HCT116 (cell line): ENCODE measurements at regions not wholly inside any gene's neighbourhood (a gene's known extent, or its start where the extent isn't known, plus 50 kb on each side); places are given as distances from the start of the nearest gene placed in this dataset.

Experiments used
- ATAC-seq: fragments of 200-7000 bp; cut with Tn5 transposase; 2 replicates; pipeline ENCODE4 v1.9.1; 2020; ENCODE audit warnings: mild to moderate bottlenecking, moderate library complexity
- BruUV-seq: library from RNA; stranded (reverse); fragments of 400-500 nt; replicated peaks from 2 replicates; lab custom pipeline; 2021; lab: Mats Ljungman, UMichigan
- CTCF ChIA-PET: fragments of 300-600 bp; sonication (Branson Sonifier 250); formaldehyde crosslinking; loops from one replicate; lab custom pipeline; 2021; ENCODE audit warnings: antibody characterized with exemption; lab: Charles Lee
- POLR2A ChIA-PET: fragments of 300-600, 350-600 bp; sonication (Branson Sonifier 250); formaldehyde crosslinking; loops from one replicate; lab custom pipeline; 2021; ENCODE audit warnings: antibody characterized with exemption; lab: Charles Lee
- RAD21 ChIA-PET, 2 experiments: fragments of 300-600 bp; sonication (Branson Sonifier 250); formaldehyde crosslinking; loops; one replicate each; lab custom pipeline; 2023; ENCODE audit warnings: low total read pairs in 2 of 2; ENCODE audit not compliant: uncharacterized antibody in 2 of 2, unreplicated experiment in 2 of 2, low non-redundant PET in 1 of 2; lab: Charles Lee
- DNase-seq: peaks from one replicate; pipeline ENCODE4 v3.0.0-alpha.2; 2010; ENCODE audit warnings: low read depth, low spot score
- H2AFZ ChIP-seq: fragments of 200-600 bp; shearing (Covaris generic), sonication (generic); 2 replicates; pipeline ENCODE4 v1.6.1; 2017; ENCODE audit warnings: low read depth, mixed run types, mixed read lengths, antibody characterized with exemption, low read length; ENCODE audit not compliant: poor library complexity, severe bottlenecking
- H3K27ac ChIP-seq: 2 replicates; pipeline ENCODE4 v1.5.1; 2012; ENCODE audit warnings: low read depth, low read length
- H3K27me3 ChIP-seq: fragments of 200-600 bp; sonication (generic); 2 replicates; pipeline ENCODE4 v1.6.1; 2016; ENCODE audit warnings: mixed run types, low read length, mixed read lengths; ENCODE audit not compliant: insufficient read depth
- H3K36me3 ChIP-seq, 2 experiments: fragments of 200-500 bp in 1 of 2; fragments of 200-600 bp in 1 of 2; sonication (Bioruptor generic) in 1 of 2; sonication (generic) in 1 of 2; 2 replicates each; pipeline versions ENCODE4 v1.5.1 to v1.6.1; 2014 to 2016; ENCODE audit warnings: low read length in 2 of 2, inconsistent platforms in 1 of 2, mixed read lengths in 1 of 2, mixed run types in 1 of 2; ENCODE audit not compliant: insufficient read depth in 2 of 2, control insufficient read depth in 1 of 2
- H3K4me1 ChIP-seq, 2 experiments: fragments of 200-600 bp in 1 of 2; sonication (generic) in 1 of 2; 2 replicates each; pipeline versions ENCODE4 v1.5.1 to v1.6.1; 2012 to 2017; ENCODE audit warnings: low read length in 2 of 2, inconsistent platforms in 1 of 2, mild to moderate bottlenecking in 1 of 2, mixed read lengths in 1 of 2, mixed run types in 1 of 2, moderate library complexity in 1 of 2; ENCODE audit not compliant: insufficient read depth in 2 of 2, control insufficient read depth in 1 of 2
- H3K4me2 ChIP-seq: fragments of 200-600 bp; sonication (generic); 2 replicates; pipeline ENCODE4 v1.6.1; 2017; ENCODE audit warnings: mixed run types, low read length, mixed read lengths
- H3K4me3 ChIP-seq, 2 experiments: fragments of 200-600 bp in 1 of 2; sonication (generic) in 1 of 2; replicated peaks in 1 of 2; 2 replicates each; pipeline ENCODE4 v1.5.1; 2011 to 2016; ENCODE audit warnings: low read length in 2 of 2, control low read depth in 1 of 2, low read depth in 1 of 2, mild to moderate bottlenecking in 1 of 2, mixed read lengths in 1 of 2, mixed run types in 1 of 2
- H3K79me2 ChIP-seq: fragments of 200-600 bp; sonication (generic); 2 replicates; pipeline ENCODE4 v1.6.1; 2017; ENCODE audit warnings: mild to moderate bottlenecking, mixed run types, low read length, moderate library complexity, mixed read lengths; ENCODE audit not compliant: insufficient read depth
- H3K9ac ChIP-seq: fragments of 200-600 bp; sonication (generic); 2 replicates; pipeline ENCODE4 v1.6.1; 2016; ENCODE audit warnings: low read length, mixed read lengths
- H3K9me2 ChIP-seq: fragments of 200-600 bp; sonication (generic), shearing (Covaris generic); 2 replicates; pipeline ENCODE4 v1.6.1; 2017; ENCODE audit warnings: mixed run types, mild to moderate bottlenecking, moderate library complexity; ENCODE audit not compliant: insufficient read depth
- H3K9me3 ChIP-seq, 2 experiments: fragments of 200-500 bp in 1 of 2; fragments of 200-600 bp in 1 of 2; sonication (Bioruptor generic) in 1 of 2; sonication (generic) in 1 of 2; 2 replicates each; pipeline ENCODE4 v1.6.1; 2014 to 2017; ENCODE audit warnings: low read length in 2 of 2, mixed read lengths in 2 of 2, inconsistent platforms in 1 of 2, low read depth in 1 of 2, mild to moderate bottlenecking in 1 of 2, mixed run types in 1 of 2, moderate library complexity in 1 of 2; ENCODE audit not compliant: control insufficient read depth in 1 of 2, insufficient read depth in 1 of 2
- H4K20me1 ChIP-seq: fragments of 200-600 bp; sonication (generic), shearing (Covaris generic); 2 replicates; pipeline ENCODE4 v1.6.1; 2017; ENCODE audit warnings: mixed run types, mild to moderate bottlenecking, moderate library complexity; ENCODE audit not compliant: insufficient read depth
- CEBPB ChIP-seq: IDR thresholded peaks from 2 replicates; pipeline ENCODE4 v1.6.1; 2012; ENCODE audit warnings: low read depth
- EGR1 ChIP-seq: IDR thresholded peaks from 2 replicates; pipeline ENCODE4 v1.6.1; 2012; ENCODE audit warnings: low read depth
- ELF1 ChIP-seq: IDR thresholded peaks from 2 replicates; pipeline ENCODE4 v1.6.1; 2012; ENCODE audit warnings: low read depth, borderline replicate concordance
- EZH2 ChIP-seq: fragments of 200-600 bp; sonication (generic); IDR thresholded peaks from 2 replicates; pipeline ENCODE4 v1.6.1; 2017; ENCODE audit warnings: antibody characterized with exemption, mixed run types
- EZH2phosphoT487 ChIP-seq: fragments of 200-600 bp; IDR thresholded peaks from 2 replicates; pipeline ENCODE4 v1.6.1; 2018; ENCODE audit warnings: antibody characterized with exemption, borderline replicate concordance
- JUND ChIP-seq: IDR thresholded peaks from 2 replicates; pipeline ENCODE4 v1.6.1; 2012
- SP1 ChIP-seq: IDR thresholded peaks from 2 replicates; pipeline ENCODE4 v1.6.1; 2012; ENCODE audit warnings: low read depth
- SRF ChIP-seq: IDR thresholded peaks from 2 replicates; pipeline ENCODE4 v1.6.1; 2012; ENCODE audit warnings: low read depth
- YY1 ChIP-seq: IDR thresholded peaks from 2 replicates; pipeline ENCODE4 v1.6.1; 2011; ENCODE audit warnings: low read length, low read depth, moderate library complexity, mild to moderate bottlenecking; ENCODE audit not compliant: insufficient replicate concordance; ENCODE audit errors: extremely low read depth
- ZFX ChIP-seq: fragments of 450-650 bp; IDR thresholded peaks from 2 replicates; pipeline ENCODE4 v1.6.1; 2017
- intact Hi-C: fragments of 100-400 bp; cut with micrococcal nuclease; formaldehyde crosslinking; loops from 2 replicates; pipeline ENCODE4 v1.10.0; 2022
- TF ChIP-seq, protein P1 (sequence below), 3 experiments: fragments of 200-600 bp in 1 of 3; sonication (generic) in 1 of 3; IDR thresholded peaks in 2 of 3; conservative IDR thresholded peaks in 1 of 3; 2 replicates each; pipeline ENCODE4 v1.5.1; 2012 to 2017; ENCODE audit warnings: low read depth in 2 of 3, low read length in 2 of 3, antibody characterized with exemption in 1 of 3, borderline replicate concordance in 1 of 3, control low read depth in 1 of 3, mild to moderate bottlenecking in 1 of 3, mixed read lengths in 1 of 3, mixed run types in 1 of 3, moderate library complexity in 1 of 3; ENCODE audit not compliant: insufficient read depth in 1 of 3
- TF ChIP-seq, protein P2 (sequence below): IDR thresholded peaks from 2 replicates; pipeline ENCODE4 v1.6.1; 2012

- H2AFZ ChIP-seq: no peak overlapping the region
- H3K4me3 ChIP-seq: no peak overlapping the region
- no peak overlapping the region for H3K9ac ChIP-seq
- RAD21 ChIA-PET: no interaction called here
- intact Hi-C loops: no loop called here
- ATAC-seq (no peak), DNase-seq (no peak)
- no peaks in the 10 kb centered on the region for H3K4me1 ChIP-seq
- H3K9me2 ChIP-seq: no peaks in the 10 kb centered on the region
- H4K20me1 ChIP-seq: no peaks in the 10 kb centered on the region
- no peak overlapping the region for H3K4me2 ChIP-seq
- no peaks in the 10 kb centered on the region for H3K27me3 ChIP-seq
- H3K27ac ChIP-seq: no peak overlapping the region
- POLR2A ChIA-PET: no interaction called here
- H3K79me2 ChIP-seq: no peaks in the 10 kb centered on the region
- no TSS peak for BruUV-seq
- H3K9me3 ChIP-seq: no peaks in the 10 kb centered on the region
- H3K36me3 ChIP-seq: no peaks in the 10 kb centered on the region
- CTCF ChIA-PET: no interaction called here
- TF ChIP-seq, protein P1, sequence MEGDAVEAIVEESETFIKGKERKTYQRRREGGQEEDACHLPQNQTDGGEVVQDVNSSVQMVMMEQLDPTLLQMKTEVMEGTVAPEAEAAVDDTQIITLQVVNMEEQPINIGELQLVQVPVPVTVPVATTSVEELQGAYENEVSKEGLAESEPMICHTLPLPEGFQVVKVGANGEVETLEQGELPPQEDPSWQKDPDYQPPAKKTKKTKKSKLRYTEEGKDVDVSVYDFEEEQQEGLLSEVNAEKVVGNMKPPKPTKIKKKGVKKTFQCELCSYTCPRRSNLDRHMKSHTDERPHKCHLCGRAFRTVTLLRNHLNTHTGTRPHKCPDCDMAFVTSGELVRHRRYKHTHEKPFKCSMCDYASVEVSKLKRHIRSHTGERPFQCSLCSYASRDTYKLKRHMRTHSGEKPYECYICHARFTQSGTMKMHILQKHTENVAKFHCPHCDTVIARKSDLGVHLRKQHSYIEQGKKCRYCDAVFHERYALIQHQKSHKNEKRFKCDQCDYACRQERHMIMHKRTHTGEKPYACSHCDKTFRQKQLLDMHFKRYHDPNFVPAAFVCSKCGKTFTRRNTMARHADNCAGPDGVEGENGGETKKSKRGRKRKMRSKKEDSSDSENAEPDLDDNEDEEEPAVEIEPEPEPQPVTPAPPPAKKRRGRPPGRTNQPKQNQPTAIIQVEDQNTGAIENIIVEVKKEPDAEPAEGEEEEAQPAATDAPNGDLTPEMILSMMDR (IDR thresholded peaks at IDR 0.05 in 2 of 3, conservative IDR thresholded peaks at IDR 0.05 in 1 of 3; ENCODE audit: borderline replicate concordance in 1 of 3, insufficient read depth in 1 of 3, low read depth in 2 of 3, low read length in 2 of 3): no peak
- TF ChIP-seq YY1 (no peak), SP1 (no peak), ZFX (no peak), CEBPB (no peak), EGR1 (no peak), EZH2phosphoT487 (no peak), EZH2 (no peak), SRF (no peak), JUND (no peak), ELF1 (no peak)
- TF ChIP-seq, protein P2, sequence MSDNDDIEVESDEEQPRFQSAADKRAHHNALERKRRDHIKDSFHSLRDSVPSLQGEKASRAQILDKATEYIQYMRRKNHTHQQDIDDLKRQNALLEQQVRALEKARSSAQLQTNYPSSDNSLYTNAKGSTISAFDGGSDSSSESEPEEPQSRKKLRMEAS: no peak
Measured at GRCh38 chr4:123813901-123814300, 417.3 kb downstream of the SPRY1 start.
